WTC11 (cell line): ENCODE measurements at regions not wholly inside any gene's neighbourhood (a gene's known extent, or its start where the extent isn't known, plus 50 kb on each side); places are given as distances from the start of the nearest gene placed in this dataset.

Source experiments
- ATAC-seq: fragments of 200-7000 bp; cut with Tn5 transposase; 2 replicates; pipeline ENCODE4 v1.10.0; 2021; ENCODE audit warnings: mild to moderate bottlenecking, moderate library complexity
- CTCF ChIA-PET: fragments of 300-600 bp; sonication (Branson Sonifier 250); formaldehyde crosslinking; loops from one replicate; lab custom pipeline; 2021; ENCODE audit warnings: antibody characterized with exemption; lab: Charles Lee
- POLR2A ChIA-PET: fragments of 350-600 bp; sonication (Branson Sonifier 250); formaldehyde crosslinking; loops from one replicate; lab custom pipeline; 2021; ENCODE audit warnings: antibody characterized with exemption; lab: Charles Lee
- DNase-seq: peaks from one replicate; pipeline ENCODE4 v3.0.0; 2021; ENCODE audit warnings: low spot score
- H3K27ac Mint-ChIP-seq: 2 replicates; pipeline ENCODE4 v1.8.0; 2021; ENCODE audit warnings: mixed read lengths
- H3K27me3 Mint-ChIP-seq: 2 replicates; pipeline ENCODE4 v1.8.0; 2021; ENCODE audit warnings: low read depth, mild to moderate bottlenecking, moderate library complexity, mixed read lengths
- H3K36me3 Mint-ChIP-seq: 2 replicates; pipeline ENCODE4 v1.8.0; 2021; ENCODE audit warnings: mixed read lengths
- H3K4me1 Mint-ChIP-seq: 2 replicates; pipeline ENCODE4 v1.8.0; 2022; ENCODE audit warnings: mixed read lengths
- H3K4me3 Mint-ChIP-seq: 2 replicates; pipeline ENCODE4 v1.8.0; 2021; ENCODE audit warnings: mild to moderate bottlenecking, moderate library complexity, mixed read lengths
- H3K9me3 Mint-ChIP-seq: 2 replicates; pipeline ENCODE4 v1.8.0; 2021; ENCODE audit warnings: mixed read lengths
- ELF4 ChIP-seq: sonication (generic); formaldehyde crosslinking; IDR thresholded peaks from 2 replicates; pipeline ENCODE4 v1.8.1; 2022; ENCODE audit warnings: low read depth, mild to moderate bottlenecking, moderate library complexity, missing genetic modification reagents
- EMX1 ChIP-seq: fragments of 250-450 bp; sonication (Bioruptor Pico); IDR thresholded peaks from 2 replicates; pipeline ENCODE4 v1.8.0; 2021; ENCODE audit warnings: mild to moderate bottlenecking
- HMGA2 ChIP-seq: fragments of 250-450 bp; sonication (Bioruptor Pico); IDR thresholded peaks from 2 replicates; pipeline ENCODE4 v1.4.0; 2021; ENCODE audit warnings: mild to moderate bottlenecking, moderate library complexity
- MXD4 ChIP-seq: fragments of 250-450 bp; sonication (Bioruptor Pico); IDR thresholded peaks from 2 replicates; pipeline ENCODE4 v1.8.0; 2021; ENCODE audit warnings: mild to moderate bottlenecking, moderate library complexity, borderline replicate concordance
- NFATC4 ChIP-seq: fragments of 250-450 bp; sonication (Bioruptor Pico); IDR thresholded peaks from 2 replicates; pipeline ENCODE4 v1.9.0; 2021; ENCODE audit warnings: mild to moderate bottlenecking
- SMAD3 ChIP-seq: sonication (generic); formaldehyde crosslinking; IDR thresholded peaks from 2 replicates; pipeline ENCODE4 v1.8.0; 2022; ENCODE audit warnings: missing genetic modification reagents, mild to moderate bottlenecking, borderline replicate concordance
- SOX15 ChIP-seq: fragments of 250-450 bp; sonication (Bioruptor Pico); IDR thresholded peaks from 2 replicates; pipeline ENCODE4 v1.9.0; 2021; ENCODE audit warnings: mild to moderate bottlenecking
- TEAD1 ChIP-seq: sonication (generic); formaldehyde crosslinking; IDR thresholded peaks from 2 replicates; pipeline ENCODE4 v1.8.0; 2022; ENCODE audit warnings: mild to moderate bottlenecking, missing genetic modification reagents
- ZNF396 ChIP-seq: fragments of 250-450 bp; sonication (Bioruptor Pico); IDR thresholded peaks from 2 replicates; pipeline ENCODE4 v1.8.0; 2021; ENCODE audit warnings: mild to moderate bottlenecking, moderate library complexity, borderline replicate concordance
- ZNF416 ChIP-seq: fragments of 250-450 bp; sonication (Bioruptor Pico); IDR thresholded peaks from 2 replicates; pipeline ENCODE4 v1.9.0; 2021; ENCODE audit warnings: mild to moderate bottlenecking, inconsistent platforms
- TF ChIP-seq, protein P1 (sequence below): fragments of 250-450 bp; sonication (Bioruptor Pico); IDR thresholded peaks from 2 replicates; pipeline ENCODE4 v1.9.0; 2021; ENCODE audit warnings: mild to moderate bottlenecking
- TF ChIP-seq, protein P2 (sequence below): fragments of 200-600 bp; IDR thresholded peaks from 2 replicates; pipeline ENCODE4 v1.8.0; 2022; ENCODE audit warnings: antibody characterized with exemption
- TF ChIP-seq, protein P3 (sequence below): fragments of 250-450 bp; sonication (Bioruptor Pico); conservative IDR thresholded peaks from 2 replicates; pipeline ENCODE4 v1.9.0; 2021; ENCODE audit warnings: mild to moderate bottlenecking
- TF ChIP-seq, protein P4 (sequence below): sonication (generic); formaldehyde crosslinking; IDR thresholded peaks from 2 replicates; pipeline ENCODE4 v1.8.0; 2022; ENCODE audit warnings: missing genetic modification reagents
- TF ChIP-seq, protein P5 (sequence below): sonication (generic); formaldehyde crosslinking; IDR thresholded peaks from 2 replicates; pipeline ENCODE4 v1.8.0; 2022; ENCODE audit warnings: mild to moderate bottlenecking, missing genetic modification reagents
- TF ChIP-seq, protein P6 (sequence below): sonication (generic); formaldehyde crosslinking; IDR thresholded peaks from 2 replicates; pipeline ENCODE4 v1.8.1; 2023; ENCODE audit warnings: mild to moderate bottlenecking, missing genetic modification reagents, borderline replicate concordance

DNA sequence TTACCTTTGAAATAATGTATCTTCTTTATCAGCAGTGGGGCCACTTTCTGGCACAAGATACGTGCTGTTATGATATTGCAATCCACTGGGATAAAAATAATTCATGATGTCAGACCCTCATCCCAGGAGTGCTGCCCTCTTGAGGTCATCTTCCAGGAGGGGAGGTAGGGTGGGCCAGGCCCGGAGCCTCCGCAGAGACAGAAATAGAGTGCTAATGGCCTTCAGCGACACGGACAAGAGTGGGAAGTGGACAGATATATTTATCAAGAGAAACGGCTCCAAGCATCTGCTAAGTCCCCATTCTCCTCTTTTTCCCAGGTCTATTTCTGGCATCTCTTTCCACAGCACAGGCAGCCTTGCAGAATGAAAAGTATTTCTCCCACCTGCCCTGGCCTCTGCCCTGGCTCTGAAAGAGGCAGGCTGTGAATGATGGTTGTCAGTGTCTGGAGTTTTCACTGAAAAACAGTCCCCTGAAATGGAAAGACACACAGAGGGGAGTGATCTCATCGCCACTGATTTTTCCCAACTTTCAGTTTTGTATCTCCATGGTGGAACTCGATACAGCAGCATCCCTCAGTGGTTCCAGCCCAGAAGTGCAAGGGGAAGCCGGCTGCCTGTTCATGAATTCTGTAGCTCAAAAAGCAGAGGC lies 251.7 kb upstream of the MYO3A start:
- Mint-ChIP-seq H3K9me3 (no peaks in the 10 kb centered on the region), H3K4me3 (no peak overlapping the region), H3K27ac (no peak overlapping the region)
- POLR2A ChIA-PET, result no interaction called here
- peak; percentile 19 for DNase-seq
- TF ChIP-seq, protein P1, sequence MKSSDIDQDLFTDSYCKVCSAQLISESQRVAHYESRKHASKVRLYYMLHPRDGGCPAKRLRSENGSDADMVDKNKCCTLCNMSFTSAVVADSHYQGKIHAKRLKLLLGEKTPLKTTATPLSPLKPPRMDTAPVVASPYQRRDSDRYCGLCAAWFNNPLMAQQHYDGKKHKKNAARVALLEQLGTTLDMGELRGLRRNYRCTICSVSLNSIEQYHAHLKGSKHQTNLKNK (CRISPR knock-in tag), result no peak
- TF ChIP-seq MXD4 (no peak), EMX1 (CRISPR knock-in tag) (no peak)
- TF ChIP-seq, protein P2, sequence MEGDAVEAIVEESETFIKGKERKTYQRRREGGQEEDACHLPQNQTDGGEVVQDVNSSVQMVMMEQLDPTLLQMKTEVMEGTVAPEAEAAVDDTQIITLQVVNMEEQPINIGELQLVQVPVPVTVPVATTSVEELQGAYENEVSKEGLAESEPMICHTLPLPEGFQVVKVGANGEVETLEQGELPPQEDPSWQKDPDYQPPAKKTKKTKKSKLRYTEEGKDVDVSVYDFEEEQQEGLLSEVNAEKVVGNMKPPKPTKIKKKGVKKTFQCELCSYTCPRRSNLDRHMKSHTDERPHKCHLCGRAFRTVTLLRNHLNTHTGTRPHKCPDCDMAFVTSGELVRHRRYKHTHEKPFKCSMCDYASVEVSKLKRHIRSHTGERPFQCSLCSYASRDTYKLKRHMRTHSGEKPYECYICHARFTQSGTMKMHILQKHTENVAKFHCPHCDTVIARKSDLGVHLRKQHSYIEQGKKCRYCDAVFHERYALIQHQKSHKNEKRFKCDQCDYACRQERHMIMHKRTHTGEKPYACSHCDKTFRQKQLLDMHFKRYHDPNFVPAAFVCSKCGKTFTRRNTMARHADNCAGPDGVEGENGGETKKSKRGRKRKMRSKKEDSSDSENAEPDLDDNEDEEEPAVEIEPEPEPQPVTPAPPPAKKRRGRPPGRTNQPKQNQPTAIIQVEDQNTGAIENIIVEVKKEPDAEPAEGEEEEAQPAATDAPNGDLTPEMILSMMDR, result 0 out of 2 replicates have a peak, but pooled peaks have one; percentile 20
- TF ChIP-seq, all 79 proteins: peak for 1
- CTCF ChIA-PET, result interaction anchor here (0.6 to 1.2 kb wide), 8 partner anchors 10 to 569 kb away, joined by 3 to 6 read pairs (median 3); no protein-coding TSS in a partner anchor
- peak; percentile 69 for ATAC-seq
- Mint-ChIP-seq H3K4me1 (peaks cover 9% of the 10 kb centered on the region), H3K27me3 (no peaks in the 10 kb centered on the region), H3K36me3 (no peaks in the 10 kb centered on the region)

DNA sequence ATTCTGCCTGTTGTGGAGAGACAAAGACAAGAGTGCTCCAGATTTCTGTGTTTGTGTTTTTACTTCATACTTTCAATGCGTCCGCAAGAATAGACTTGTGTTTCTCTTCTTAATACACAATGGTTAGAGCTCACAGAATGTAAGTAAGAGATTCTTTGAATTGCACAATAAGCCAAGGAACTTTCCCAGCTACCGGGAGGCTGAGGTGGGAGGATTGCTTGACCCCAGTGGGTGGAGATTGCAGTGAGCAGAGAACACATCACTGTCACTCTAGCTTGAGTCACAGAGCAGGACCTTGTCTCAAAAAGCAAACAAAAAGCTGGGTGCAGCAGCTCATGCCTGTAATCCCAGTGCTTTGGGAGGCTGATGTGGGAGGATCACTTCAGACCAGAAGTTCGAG lies 250.7 kb upstream of the MYO3A start:
- TF ChIP-seq, protein P3, sequence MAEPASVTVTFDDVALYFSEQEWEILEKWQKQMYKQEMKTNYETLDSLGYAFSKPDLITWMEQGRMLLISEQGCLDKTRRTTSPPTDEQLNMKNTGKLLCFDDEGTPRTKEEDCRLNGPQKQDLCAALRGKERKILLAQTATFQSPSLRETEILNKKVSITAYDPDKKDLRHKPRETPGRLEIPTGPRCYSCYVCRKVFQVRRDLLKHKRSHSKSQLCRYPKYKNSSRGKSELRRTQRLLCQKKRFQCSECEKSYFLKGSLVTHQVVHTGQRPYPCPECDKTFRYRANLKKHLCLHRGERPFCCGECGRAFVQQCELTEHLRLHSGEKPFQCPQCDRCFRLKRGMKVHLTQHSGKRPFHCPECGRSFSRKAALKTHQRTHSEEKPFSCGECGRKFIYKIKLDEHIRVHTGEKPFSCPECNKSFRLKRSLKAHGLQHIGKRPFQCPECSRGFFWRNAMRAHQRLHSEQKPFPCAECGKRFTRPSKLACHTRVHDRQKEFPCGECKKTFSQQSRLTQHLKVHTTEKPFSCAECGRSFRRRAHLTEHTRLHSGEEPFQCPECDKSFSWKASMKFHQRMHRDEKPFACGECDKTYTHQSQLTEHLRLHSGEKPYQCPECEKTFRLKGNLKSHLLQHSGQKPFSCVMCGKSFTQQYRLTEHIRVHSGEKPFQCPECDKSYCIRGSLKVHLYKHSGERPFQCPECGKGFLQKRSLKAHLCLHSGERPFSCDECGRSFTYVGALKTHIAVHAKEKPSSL, result no peak
- TF ChIP-seq SOX15 (CRISPR knock-in tag) (no peak), NFATC4 (CRISPR knock-in tag) (no peak), TEAD1 (CRISPR knock-in tag) (no peak), SMAD3 (CRISPR knock-in tag) (no peak), ELF4 (CRISPR knock-in tag) (no peak), HMGA2 (CRISPR knock-in tag) (no peak), ZNF416 (CRISPR knock-in tag) (no peak), ZNF396 (CRISPR knock-in tag) (no peak)
- TF ChIP-seq, protein P4, sequence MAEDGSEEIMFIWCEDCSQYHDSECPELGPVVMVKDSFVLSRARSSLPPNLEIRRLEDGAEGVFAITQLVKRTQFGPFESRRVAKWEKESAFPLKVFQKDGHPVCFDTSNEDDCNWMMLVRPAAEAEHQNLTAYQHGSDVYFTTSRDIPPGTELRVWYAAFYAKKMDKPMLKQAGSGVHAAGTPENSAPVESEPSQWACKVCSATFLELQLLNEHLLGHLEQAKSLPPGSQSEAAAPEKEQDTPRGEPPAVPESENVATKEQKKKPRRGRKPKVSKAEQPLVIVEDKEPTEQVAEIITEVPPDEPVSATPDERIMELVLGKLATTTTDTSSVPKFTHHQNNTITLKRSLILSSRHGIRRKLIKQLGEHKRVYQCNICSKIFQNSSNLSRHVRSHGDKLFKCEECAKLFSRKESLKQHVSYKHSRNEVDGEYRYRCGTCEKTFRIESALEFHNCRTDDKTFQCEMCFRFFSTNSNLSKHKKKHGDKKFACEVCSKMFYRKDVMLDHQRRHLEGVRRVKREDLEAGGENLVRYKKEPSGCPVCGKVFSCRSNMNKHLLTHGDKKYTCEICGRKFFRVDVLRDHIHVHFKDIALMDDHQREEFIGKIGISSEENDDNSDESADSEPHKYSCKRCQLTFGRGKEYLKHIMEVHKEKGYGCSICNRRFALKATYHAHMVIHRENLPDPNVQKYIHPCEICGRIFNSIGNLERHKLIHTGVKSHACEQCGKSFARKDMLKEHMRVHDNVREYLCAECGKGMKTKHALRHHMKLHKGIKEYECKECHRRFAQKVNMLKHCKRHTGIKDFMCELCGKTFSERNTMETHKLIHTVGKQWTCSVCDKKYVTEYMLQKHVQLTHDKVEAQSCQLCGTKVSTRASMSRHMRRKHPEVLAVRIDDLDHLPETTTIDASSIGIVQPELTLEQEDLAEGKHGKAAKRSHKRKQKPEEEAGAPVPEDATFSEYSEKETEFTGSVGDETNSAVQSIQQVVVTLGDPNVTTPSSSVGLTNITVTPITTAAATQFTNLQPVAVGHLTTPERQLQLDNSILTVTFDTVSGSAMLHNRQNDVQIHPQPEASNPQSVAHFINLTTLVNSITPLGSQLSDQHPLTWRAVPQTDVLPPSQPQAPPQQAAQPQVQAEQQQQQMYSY (CRISPR knock-in tag), result no peak
- TF ChIP-seq, protein P5, sequence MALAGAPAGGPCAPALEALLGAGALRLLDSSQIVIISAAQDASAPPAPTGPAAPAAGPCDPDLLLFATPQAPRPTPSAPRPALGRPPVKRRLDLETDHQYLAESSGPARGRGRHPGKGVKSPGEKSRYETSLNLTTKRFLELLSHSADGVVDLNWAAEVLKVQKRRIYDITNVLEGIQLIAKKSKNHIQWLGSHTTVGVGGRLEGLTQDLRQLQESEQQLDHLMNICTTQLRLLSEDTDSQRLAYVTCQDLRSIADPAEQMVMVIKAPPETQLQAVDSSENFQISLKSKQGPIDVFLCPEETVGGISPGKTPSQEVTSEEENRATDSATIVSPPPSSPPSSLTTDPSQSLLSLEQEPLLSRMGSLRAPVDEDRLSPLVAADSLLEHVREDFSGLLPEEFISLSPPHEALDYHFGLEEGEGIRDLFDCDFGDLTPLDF (CRISPR knock-in tag), result no peak
- TF ChIP-seq, protein P6, sequence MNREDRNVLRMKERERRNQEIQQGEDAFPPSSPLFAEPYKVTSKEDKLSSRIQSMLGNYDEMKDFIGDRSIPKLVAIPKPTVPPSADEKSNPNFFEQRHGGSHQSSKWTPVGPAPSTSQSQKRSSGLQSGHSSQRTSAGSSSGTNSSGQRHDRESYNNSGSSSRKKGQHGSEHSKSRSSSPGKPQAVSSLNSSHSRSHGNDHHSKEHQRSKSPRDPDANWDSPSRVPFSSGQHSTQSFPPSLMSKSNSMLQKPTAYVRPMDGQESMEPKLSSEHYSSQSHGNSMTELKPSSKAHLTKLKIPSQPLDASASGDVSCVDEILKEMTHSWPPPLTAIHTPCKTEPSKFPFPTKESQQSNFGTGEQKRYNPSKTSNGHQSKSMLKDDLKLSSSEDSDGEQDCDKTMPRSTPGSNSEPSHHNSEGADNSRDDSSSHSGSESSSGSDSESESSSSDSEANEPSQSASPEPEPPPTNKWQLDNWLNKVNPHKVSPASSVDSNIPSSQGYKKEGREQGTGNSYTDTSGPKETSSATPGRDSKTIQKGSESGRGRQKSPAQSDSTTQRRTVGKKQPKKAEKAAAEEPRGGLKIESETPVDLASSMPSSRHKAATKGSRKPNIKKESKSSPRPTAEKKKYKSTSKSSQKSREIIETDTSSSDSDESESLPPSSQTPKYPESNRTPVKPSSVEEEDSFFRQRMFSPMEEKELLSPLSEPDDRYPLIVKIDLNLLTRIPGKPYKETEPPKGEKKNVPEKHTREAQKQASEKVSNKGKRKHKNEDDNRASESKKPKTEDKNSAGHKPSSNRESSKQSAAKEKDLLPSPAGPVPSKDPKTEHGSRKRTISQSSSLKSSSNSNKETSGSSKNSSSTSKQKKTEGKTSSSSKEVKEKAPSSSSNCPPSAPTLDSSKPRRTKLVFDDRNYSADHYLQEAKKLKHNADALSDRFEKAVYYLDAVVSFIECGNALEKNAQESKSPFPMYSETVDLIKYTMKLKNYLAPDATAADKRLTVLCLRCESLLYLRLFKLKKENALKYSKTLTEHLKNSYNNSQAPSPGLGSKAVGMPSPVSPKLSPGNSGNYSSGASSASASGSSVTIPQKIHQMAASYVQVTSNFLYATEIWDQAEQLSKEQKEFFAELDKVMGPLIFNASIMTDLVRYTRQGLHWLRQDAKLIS (CRISPR knock-in tag), result no peak
- no peaks in the 10 kb centered on the region for H3K27me3 Mint-ChIP-seq
- no peaks in the 10 kb centered on the region for H3K9me3 Mint-ChIP-seq
- no peak for DNase-seq
- no peak overlapping the region for H3K4me3 Mint-ChIP-seq
- ATAC-seq, result no peak
- CTCF ChIA-PET, result no interaction called here
- no peaks in the 10 kb centered on the region for H3K36me3 Mint-ChIP-seq
- POLR2A ChIA-PET, result no interaction called here
- H3K4me1 Mint-ChIP-seq, result peaks cover 9% of the 10 kb centered on the region
- H3K27ac Mint-ChIP-seq, result no peak overlapping the region
